ENCODE measurements at regions not wholly inside any gene's neighbourhood (a gene's known extent, or its start where the extent isn't known, plus 50 kb on each side); places are given as distances from the start of the nearest gene placed in this dataset.
"Not testable (repeated sequence)": the region's sequence is repeated elsewhere in the genome, so short reads cannot be mapped to it uniquely, and the experiment has no call there.

DNA sequence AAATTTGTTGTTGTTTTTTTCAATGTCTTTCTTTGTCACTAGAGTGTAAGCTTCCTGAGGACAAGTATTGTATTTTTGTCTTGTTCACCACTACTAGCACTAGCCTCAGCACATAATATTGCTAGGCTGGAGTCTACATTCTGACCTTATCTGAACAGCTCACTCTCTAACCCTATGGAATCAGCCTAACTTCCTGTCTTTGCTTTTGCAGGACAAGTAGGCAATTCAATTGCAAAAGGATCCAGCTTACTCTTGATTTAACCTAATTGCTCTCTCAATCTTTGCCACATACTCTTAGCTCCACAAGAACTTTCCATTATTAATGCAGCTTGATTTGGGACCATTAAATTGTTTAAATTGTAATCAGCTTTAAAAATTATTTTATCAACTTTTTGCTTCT, 308.5 kb downstream of the MAN2A1 start:
- no peak overlapping the region for H3K27ac ChIP-seq
- no peaks in the 10 kb centered on the region for H3K9me3 ChIP-seq
- TF ChIP-seq POLR2AphosphoS5 (IDR thresholded peaks at IDR 0.05), result no peak
- TF ChIP-seq, protein P1, sequence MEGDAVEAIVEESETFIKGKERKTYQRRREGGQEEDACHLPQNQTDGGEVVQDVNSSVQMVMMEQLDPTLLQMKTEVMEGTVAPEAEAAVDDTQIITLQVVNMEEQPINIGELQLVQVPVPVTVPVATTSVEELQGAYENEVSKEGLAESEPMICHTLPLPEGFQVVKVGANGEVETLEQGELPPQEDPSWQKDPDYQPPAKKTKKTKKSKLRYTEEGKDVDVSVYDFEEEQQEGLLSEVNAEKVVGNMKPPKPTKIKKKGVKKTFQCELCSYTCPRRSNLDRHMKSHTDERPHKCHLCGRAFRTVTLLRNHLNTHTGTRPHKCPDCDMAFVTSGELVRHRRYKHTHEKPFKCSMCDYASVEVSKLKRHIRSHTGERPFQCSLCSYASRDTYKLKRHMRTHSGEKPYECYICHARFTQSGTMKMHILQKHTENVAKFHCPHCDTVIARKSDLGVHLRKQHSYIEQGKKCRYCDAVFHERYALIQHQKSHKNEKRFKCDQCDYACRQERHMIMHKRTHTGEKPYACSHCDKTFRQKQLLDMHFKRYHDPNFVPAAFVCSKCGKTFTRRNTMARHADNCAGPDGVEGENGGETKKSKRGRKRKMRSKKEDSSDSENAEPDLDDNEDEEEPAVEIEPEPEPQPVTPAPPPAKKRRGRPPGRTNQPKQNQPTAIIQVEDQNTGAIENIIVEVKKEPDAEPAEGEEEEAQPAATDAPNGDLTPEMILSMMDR (IDR thresholded peaks at IDR 0.05), result no peak
- intact Hi-C loops (cut with DNase I), result no loop called here
- no peaks in the 10 kb centered on the region for H3K36me3 ChIP-seq
- H3K4me3 ChIP-seq, result no peak overlapping the region
- DNase-seq (ENCODE audit: low spot score), result no peak
- H3K27me3 ChIP-seq (replicated peaks; ENCODE audit: insufficient read depth), result no peaks in the 10 kb centered on the region
- no peaks in the 10 kb centered on the region for H3K4me1 ChIP-seq (replicated peaks)

DNA sequence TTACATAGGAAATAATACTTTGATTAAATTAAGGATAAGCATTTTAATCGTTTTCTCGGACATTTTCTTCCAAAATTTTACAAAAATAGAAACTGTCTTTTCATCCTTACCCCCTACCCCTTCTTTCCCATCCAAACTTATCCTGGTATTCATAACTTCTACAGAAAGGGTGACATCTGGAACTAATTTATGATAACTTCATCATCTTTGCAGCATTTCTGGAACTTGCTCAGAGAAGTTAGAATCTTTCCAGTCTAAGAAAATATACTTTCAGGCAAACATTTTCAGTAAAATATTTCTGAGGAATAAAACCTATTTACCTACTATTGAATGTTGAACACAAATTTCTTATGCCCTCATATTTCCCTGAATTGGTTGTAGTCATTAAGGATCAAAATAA, 309.0 kb downstream of the MAN2A1 start:
- Histone ChIP-seq H3K36me3 (no peaks in the 10 kb centered on the region), H3K4me1 (replicated peaks) (no peaks in the 10 kb centered on the region), H3K27me3 (replicated peaks; ENCODE audit: insufficient read depth) (no peaks in the 10 kb centered on the region), H3K27ac (no peak overlapping the region), H3K9me3 (no peaks in the 10 kb centered on the region), H3K4me3 (no peak overlapping the region)
- DNase-seq (ENCODE audit: low spot score), result no peak
- WGBS, result 28% methylated on average over 2 of the region's 2 CpGs
- intact Hi-C loops (cut with DNase I), result no loop called here
- TF ChIP-seq, protein P1 (IDR thresholded peaks at IDR 0.05), result no peak
- no peak for TF ChIP-seq POLR2AphosphoS5 (IDR thresholded peaks at IDR 0.05)
- no peak for TF ChIP-seq POLR2A (IDR thresholded peaks at IDR 0.05)

DNA sequence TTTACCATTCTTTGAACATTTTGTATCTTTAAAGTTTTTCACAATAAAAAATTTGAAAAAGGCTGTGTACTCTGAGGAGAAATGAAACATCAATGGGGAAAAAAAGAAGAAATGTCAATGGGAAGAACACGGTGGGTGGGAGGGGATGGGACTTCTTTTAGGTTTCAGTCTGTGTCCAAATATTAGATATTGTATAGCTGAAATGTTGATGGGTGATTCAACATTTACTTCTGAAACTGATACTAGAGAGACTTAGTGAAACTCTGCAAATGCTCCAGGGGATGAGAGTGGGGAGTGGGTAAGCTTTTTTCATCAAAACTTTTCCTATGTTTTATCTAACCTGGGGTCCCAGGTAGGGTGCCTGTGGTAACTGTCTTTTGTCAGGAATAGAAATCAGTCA, 311.9 kb downstream of the MAN2A1 start:
- 77% methylated on average over 1 of the region's 1 CpG for WGBS
- TF ChIP-seq, protein P1 (IDR thresholded peaks at IDR 0.05), result no peak
- TF ChIP-seq POLR2AphosphoS5 (IDR thresholded peaks at IDR 0.05) (no peak), POLR2A (IDR thresholded peaks at IDR 0.05) (no peak)
- intact Hi-C loops (cut with DNase I), result no loop called here
- Histone ChIP-seq H3K9me3 (no peaks in the 10 kb centered on the region), H3K27ac (no peak overlapping the region), H3K36me3 (no peaks in the 10 kb centered on the region), H3K4me1 (replicated peaks) (no peaks in the 10 kb centered on the region), H3K4me3 (no peak overlapping the region), H3K27me3 (replicated peaks; ENCODE audit: insufficient read depth) (no peaks in the 10 kb centered on the region)
- DNase-seq (ENCODE audit: low spot score), result no peak

DNA sequence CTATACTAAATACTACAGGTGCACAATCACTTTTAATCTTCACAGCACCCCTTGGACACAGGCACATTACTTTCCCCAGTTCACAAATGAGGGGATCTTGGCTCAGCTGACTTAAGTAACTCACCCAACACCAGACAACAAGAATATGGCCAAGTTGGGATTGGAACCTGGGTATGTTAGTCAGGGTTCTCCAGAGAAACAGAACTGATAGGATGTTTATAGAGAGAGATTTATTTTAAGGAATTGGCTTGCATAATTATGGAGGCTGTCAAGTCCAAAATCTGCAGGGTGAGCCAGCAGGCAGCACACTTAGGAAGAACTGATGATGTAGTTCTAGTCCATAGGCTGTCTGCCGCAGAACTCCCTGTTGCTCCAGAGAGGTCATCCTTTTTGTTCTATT, 312.9 kb downstream of the MAN2A1 start:
- Histone ChIP-seq H3K27ac (no peak overlapping the region), H3K4me3 (no peak overlapping the region), H3K36me3 (no peaks in the 10 kb centered on the region), H3K4me1 (replicated peaks) (no peaks in the 10 kb centered on the region), H3K9me3 (no peaks in the 10 kb centered on the region), H3K27me3 (replicated peaks; ENCODE audit: insufficient read depth) (no peaks in the 10 kb centered on the region)
- intact Hi-C loops (cut with DNase I), result no loop called here
- 89% methylated on average over 1 of the region's 1 CpG for WGBS
- TF ChIP-seq POLR2AphosphoS5 (IDR thresholded peaks at IDR 0.05) (no peak), POLR2A (IDR thresholded peaks at IDR 0.05) (no peak)
- TF ChIP-seq, protein P1 (IDR thresholded peaks at IDR 0.05), result no peak
- DNase-seq (ENCODE audit: low spot score), result no peak

DNA sequence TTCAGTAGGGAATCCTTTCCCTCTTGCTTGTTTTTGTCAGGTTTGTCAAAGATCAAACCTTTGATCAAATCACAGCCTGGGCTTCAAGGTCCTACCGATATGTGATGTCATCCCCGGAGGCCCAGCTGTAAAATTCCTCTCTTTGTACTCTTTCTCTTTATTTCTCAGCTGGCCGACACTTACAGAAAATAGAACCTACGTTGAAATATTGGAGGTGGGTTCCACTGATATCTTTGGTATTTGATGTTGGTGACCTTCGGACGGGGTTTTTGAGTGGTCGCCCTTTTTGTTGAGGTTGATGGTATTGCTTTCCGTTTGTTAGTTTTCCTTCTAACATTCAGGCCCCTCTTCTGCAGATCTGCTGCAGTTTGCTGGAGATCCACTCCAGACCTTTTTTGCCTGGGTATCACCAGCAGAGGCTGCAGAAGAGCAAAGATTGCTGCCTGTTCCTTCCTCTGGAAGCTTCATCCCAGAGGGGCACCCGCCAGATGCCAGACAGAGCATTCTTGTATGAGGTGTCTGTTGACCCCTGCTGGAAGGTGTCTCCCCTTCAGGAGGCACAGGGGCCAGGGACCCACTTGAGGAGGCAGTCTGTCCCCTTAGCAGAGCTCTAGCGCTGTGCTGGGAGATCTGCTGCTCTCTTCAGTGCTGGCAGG, 316.3 kb downstream of the MAN2A1 start:
- H3K4me3 ChIP-seq; DNase-seq (ENCODE audit: low spot score); H3K27me3 ChIP-seq (replicated peaks; ENCODE audit: insufficient read depth); intact Hi-C loops (cut with DNase I); H3K4me1 ChIP-seq (replicated peaks); H3K9me3 ChIP-seq; H3K27ac ChIP-seq; H3K36me3 ChIP-seq: not testable (repeated sequence)
- WGBS, result 91% methylated on average over 10 of the region's 10 CpGs
